Neural crest cell (in vitro differentiated cells): ENCODE measurements at regions not wholly inside any gene's neighbourhood (a gene's known extent, or its start where the extent isn't known, plus 50 kb on each side); places are given as distances from the start of the nearest gene placed in this dataset.

Experiments
- DNase-seq: peaks from one replicate; pipeline ENCODE4 v3.0.0; 2021; ENCODE audit warnings: low read depth, mixed read lengths, low spot score
- H3K27ac Mint-ChIP-seq: one replicate; pipeline ENCODE4 v1.8.0; 2021; ENCODE audit warnings: mild to moderate bottlenecking, mixed read lengths; ENCODE audit not compliant: unreplicated experiment
- H3K27me3 Mint-ChIP-seq: 2 replicates; pipeline ENCODE4 v1.8.0; 2021; ENCODE audit warnings: low read depth, mild to moderate bottlenecking, mixed read lengths
- H3K36me3 Mint-ChIP-seq: 2 replicates; pipeline ENCODE4 v1.8.0; 2021; ENCODE audit warnings: low read depth, mild to moderate bottlenecking, mixed read lengths
- H3K4me1 Mint-ChIP-seq: 2 replicates; pipeline ENCODE4 v1.8.0; 2021; ENCODE audit warnings: mixed read lengths
- H3K4me3 Mint-ChIP-seq: one replicate; pipeline ENCODE4 v1.8.0; 2021; ENCODE audit warnings: mild to moderate bottlenecking, mixed read lengths
- H3K9me3 Mint-ChIP-seq: 2 replicates; pipeline ENCODE4 v1.8.0; 2021; ENCODE audit warnings: mixed read lengths
- CTCF ChIP-seq: fragments of 200-600 bp; sonication (generic); conservative IDR thresholded peaks from 2 replicates; pipeline ENCODE4 v1.5.0; 2021; ENCODE audit warnings: antibody characterized with exemption, mild to moderate bottlenecking

DNA sequence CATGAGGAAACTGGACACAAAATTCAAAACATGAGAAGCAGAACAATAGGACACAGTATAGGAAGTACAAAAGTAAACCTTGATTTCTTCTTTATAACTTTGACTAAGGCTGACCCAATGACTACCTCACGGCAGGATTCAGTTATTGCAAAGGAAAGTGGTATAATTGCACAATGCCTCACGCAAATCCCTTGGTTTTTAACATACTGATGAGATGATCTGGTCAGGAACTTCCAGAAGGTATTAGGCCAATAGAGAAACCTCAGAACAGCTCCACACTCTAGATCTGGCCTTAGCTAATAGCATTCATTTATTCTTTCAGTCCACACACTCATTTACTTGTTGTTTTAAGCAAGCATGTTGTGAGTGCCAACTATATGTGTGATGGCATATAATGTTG lies 1526.9 kb upstream of the ACVR2A start:
- H3K36me3 Mint-ChIP-seq = no peaks in the 10 kb centered on the region
- no peak overlapping the region for H3K4me3 Mint-ChIP-seq
- H3K9me3 Mint-ChIP-seq = no peaks in the 10 kb centered on the region
- no peaks in the 10 kb centered on the region for H3K27me3 Mint-ChIP-seq
- H3K27ac Mint-ChIP-seq = no peak overlapping the region
- DNase-seq = no peak
- TF ChIP-seq CTCF = no peak
- H3K4me1 Mint-ChIP-seq = peaks cover 33% of the 10 kb centered on the region

DNA sequence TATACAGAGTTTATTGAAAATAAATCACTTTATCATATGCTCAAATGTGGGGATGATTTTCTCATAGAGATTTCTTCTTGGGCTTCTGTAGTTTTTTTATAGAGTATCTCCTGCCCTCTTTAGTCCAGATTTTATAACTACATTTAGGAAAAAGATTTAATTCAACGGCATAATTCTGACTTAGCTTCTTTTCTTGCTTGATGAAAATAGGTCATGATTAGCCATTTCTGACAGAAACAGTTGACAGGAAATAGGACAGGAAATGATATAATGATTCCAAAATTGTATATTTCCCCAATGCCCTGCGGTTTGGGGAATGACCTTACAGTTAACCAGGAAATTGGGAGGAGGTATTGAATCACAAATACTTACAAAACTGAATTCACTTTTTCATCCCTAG lies 1531.9 kb upstream of the ACVR2A start:
- Mint-ChIP-seq H3K4me1 (peaks cover 40% of the 10 kb centered on the region), H3K27me3 (no peaks in the 10 kb centered on the region), H3K27ac (peak overlapping the region; percentile 86), H3K36me3 (peaks cover 3% of the 10 kb centered on the region), H3K9me3 (no peaks in the 10 kb centered on the region), H3K4me3 (no peak overlapping the region)
- peak; percentile 52 for TF ChIP-seq CTCF
- no peak for DNase-seq

DNA sequence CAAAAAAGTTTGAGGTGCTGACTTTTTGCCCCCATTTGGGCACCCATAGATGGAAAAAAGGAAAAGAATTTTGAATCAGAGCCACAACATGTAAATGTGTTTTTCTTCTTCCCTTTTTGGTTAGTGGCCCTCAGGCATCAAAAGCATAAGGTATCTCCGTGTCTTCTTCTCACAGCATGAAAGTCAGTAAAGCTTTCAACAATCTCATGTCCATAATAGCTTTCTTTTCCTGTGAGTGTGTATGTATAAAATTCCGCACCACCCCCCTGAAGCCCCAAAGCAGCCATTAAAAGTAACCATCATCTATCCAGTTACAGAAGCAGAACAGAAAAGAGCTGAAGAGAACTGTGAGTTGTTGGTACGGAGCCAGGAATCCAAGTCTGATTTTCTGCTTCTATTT lies 1539.7 kb upstream of the ACVR2A start:
- no peaks in the 10 kb centered on the region for H3K4me1 Mint-ChIP-seq
- peaks cover 28% of the 10 kb centered on the region for H3K36me3 Mint-ChIP-seq
- no peak for TF ChIP-seq CTCF
- no peak for DNase-seq
- H3K27me3 Mint-ChIP-seq = no peaks in the 10 kb centered on the region
- H3K4me3 Mint-ChIP-seq = no peak overlapping the region
- H3K27ac Mint-ChIP-seq = no peak overlapping the region
- H3K9me3 Mint-ChIP-seq = peaks cover 32% of the 10 kb centered on the region

GRCh38 chr2:146301287-146301686 lies 1543.5 kb upstream of the ACVR2A start:
- no peak for TF ChIP-seq CTCF
- Mint-ChIP-seq H3K36me3 (peaks cover 31% of the 10 kb centered on the region), H3K27ac (no peak overlapping the region), H3K9me3 (peaks cover 32% of the 10 kb centered on the region), H3K4me1 (no peaks in the 10 kb centered on the region), H3K4me3 (no peak overlapping the region), H3K27me3 (no peaks in the 10 kb centered on the region)
- no peak for DNase-seq

- Mint-ChIP-seq H3K27ac (no peak overlapping the region), H3K4me3 (no peak overlapping the region), H3K27me3 (no peaks in the 10 kb centered on the region), H3K9me3 (peaks cover 20% of the 10 kb centered on the region), H3K4me1 (no peaks in the 10 kb centered on the region), H3K36me3 (peaks cover 13% of the 10 kb centered on the region)
- no peak for DNase-seq
- TF ChIP-seq CTCF = no peak
Observed at GRCh38 chr2:146295080-146295670, 1549.7 kb upstream of the ACVR2A start.
